Loucy (cell line): ENCODE measurements at regions not wholly inside any gene's neighbourhood (a gene's known extent, or its start where the extent isn't known, plus 50 kb on each side); places are given as distances from the start of the nearest gene placed in this dataset.

Experiments used
- H2AFZ ChIP-seq: fragments of 200-600 bp; sonication (generic); 2 replicates; pipeline ENCODE4 v1.6.0; 2016; ENCODE audit warnings: antibody characterized with exemption, mild to moderate bottlenecking, low read length, moderate library complexity
- H3F3A ChIP-seq: fragments of 200-600 bp; 2 replicates; pipeline ENCODE4 v1.6.0; 2016; ENCODE audit warnings: antibody characterized with exemption, low read depth, mild to moderate bottlenecking
- H3K27me3 ChIP-seq: fragments of 200-600 bp; sonication (generic); 2 replicates; pipeline ENCODE4 v1.6.1; 2014; ENCODE audit warnings: low read length, mild to moderate bottlenecking; ENCODE audit not compliant: insufficient read depth, poor library complexity, severe bottlenecking
- H3K36me3 ChIP-seq: fragments of 200-600 bp; sonication (generic); 2 replicates; pipeline ENCODE4 v1.6.1; 2016; ENCODE audit warnings: low read length; ENCODE audit not compliant: insufficient read depth
- H3K4me1 ChIP-seq: fragments of 200-600 bp; sonication (generic); 2 replicates; pipeline ENCODE4 v1.5.1; 2014; ENCODE audit warnings: low read length, mild to moderate bottlenecking; ENCODE audit not compliant: insufficient read depth, poor library complexity, severe bottlenecking
- H3K4me2 ChIP-seq: fragments of 200-600 bp; sonication (generic); 2 replicates; pipeline ENCODE4 v1.6.0; 2014; ENCODE audit warnings: antibody characterized with exemption, low read length, low read depth, mild to moderate bottlenecking; ENCODE audit not compliant: poor library complexity, severe bottlenecking
- H3K4me3 ChIP-seq: fragments of 200-600 bp; sonication (generic); 2 replicates; pipeline ENCODE4 v1.5.1; 2014; ENCODE audit warnings: low read length, mild to moderate bottlenecking, mixed read lengths; ENCODE audit not compliant: poor library complexity, severe bottlenecking
- H3K79me2 ChIP-seq: fragments of 200-600 bp; sonication (generic); 2 replicates; pipeline ENCODE4 v1.6.1; 2014; ENCODE audit warnings: low read length; ENCODE audit not compliant: insufficient read depth
- H3K9ac ChIP-seq: fragments of 200-600 bp; sonication (generic); 2 replicates; pipeline ENCODE4 v1.6.0; 2014; ENCODE audit warnings: mild to moderate bottlenecking, low read depth, low read length, moderate library complexity; ENCODE audit not compliant: poor library complexity, severe bottlenecking
- H3K9me2 ChIP-seq: fragments of 200-600 bp; sonication (generic); replicated peaks from 2 replicates; pipeline ENCODE4 v1.6.1; 2016; ENCODE audit warnings: low read depth, low read length, mixed read lengths
- H3K9me3 ChIP-seq: fragments of 200-600 bp; sonication (generic); 2 replicates; pipeline ENCODE4 v1.6.1; 2014; ENCODE audit warnings: mild to moderate bottlenecking, antibody characterized with exemption, low read length, low read depth; ENCODE audit not compliant: insufficient read depth
- H4K20me1 ChIP-seq: fragments of 200-600 bp; sonication (generic); 2 replicates; pipeline ENCODE4 v1.6.0; 2014; ENCODE audit warnings: antibody characterized with exemption, low read length, mild to moderate bottlenecking; ENCODE audit not compliant: insufficient read depth, poor library complexity, severe bottlenecking
- EZH2phosphoT487 ChIP-seq: fragments of 200-600 bp; IDR thresholded peaks from 2 replicates; pipeline ENCODE4 v1.6.1; 2018; ENCODE audit warnings: antibody characterized with exemption, mild to moderate bottlenecking, moderate library complexity, borderline replicate concordance
- TF ChIP-seq, protein P1 (sequence below): fragments of 200-600 bp; sonication (generic); conservative IDR thresholded peaks from 2 replicates; pipeline ENCODE4 v1.5.1; 2014; ENCODE audit warnings: mild to moderate bottlenecking, antibody characterized with exemption, low read length

GRCh38 chr9:20111173-20111843 lies 322.5 kb upstream of the SLC24A2 start:
- Histone ChIP-seq H2AFZ (no peak overlapping the region), H3K27me3 (no peaks in the 10 kb centered on the region), H3K9ac (no peak overlapping the region), H3K4me2 (no peak overlapping the region), H3K4me1 (no peaks in the 10 kb centered on the region), H3K9me3 (no peaks in the 10 kb centered on the region), H3K9me2 (no peaks in the 10 kb centered on the region), H3F3A (no peaks in the 10 kb centered on the region), H3K79me2 (no peaks in the 10 kb centered on the region), H3K36me3 (no peaks in the 10 kb centered on the region), H4K20me1 (no peaks in the 10 kb centered on the region), H3K4me3 (no peak overlapping the region)
- no peak for TF ChIP-seq EZH2phosphoT487
- TF ChIP-seq, protein P1, sequence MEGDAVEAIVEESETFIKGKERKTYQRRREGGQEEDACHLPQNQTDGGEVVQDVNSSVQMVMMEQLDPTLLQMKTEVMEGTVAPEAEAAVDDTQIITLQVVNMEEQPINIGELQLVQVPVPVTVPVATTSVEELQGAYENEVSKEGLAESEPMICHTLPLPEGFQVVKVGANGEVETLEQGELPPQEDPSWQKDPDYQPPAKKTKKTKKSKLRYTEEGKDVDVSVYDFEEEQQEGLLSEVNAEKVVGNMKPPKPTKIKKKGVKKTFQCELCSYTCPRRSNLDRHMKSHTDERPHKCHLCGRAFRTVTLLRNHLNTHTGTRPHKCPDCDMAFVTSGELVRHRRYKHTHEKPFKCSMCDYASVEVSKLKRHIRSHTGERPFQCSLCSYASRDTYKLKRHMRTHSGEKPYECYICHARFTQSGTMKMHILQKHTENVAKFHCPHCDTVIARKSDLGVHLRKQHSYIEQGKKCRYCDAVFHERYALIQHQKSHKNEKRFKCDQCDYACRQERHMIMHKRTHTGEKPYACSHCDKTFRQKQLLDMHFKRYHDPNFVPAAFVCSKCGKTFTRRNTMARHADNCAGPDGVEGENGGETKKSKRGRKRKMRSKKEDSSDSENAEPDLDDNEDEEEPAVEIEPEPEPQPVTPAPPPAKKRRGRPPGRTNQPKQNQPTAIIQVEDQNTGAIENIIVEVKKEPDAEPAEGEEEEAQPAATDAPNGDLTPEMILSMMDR: no peak

- Histone ChIP-seq H3K9ac (no peak overlapping the region), H3K4me1 (peaks cover 7% of the 10 kb centered on the region), H3F3A (no peaks in the 10 kb centered on the region), H4K20me1 (no peaks in the 10 kb centered on the region), H3K4me3 (no peak overlapping the region), H3K4me2 (no peak overlapping the region), H3K36me3 (no peaks in the 10 kb centered on the region), H3K27me3 (no peaks in the 10 kb centered on the region), H3K9me2 (no peaks in the 10 kb centered on the region), H2AFZ (no peak overlapping the region), H3K79me2 (no peaks in the 10 kb centered on the region), H3K9me3 (no peaks in the 10 kb centered on the region)
- TF ChIP-seq, protein P1: no peak
- no peak for TF ChIP-seq EZH2phosphoT487
Measured at GRCh38 chr9:20095430-20096092, 306.7 kb upstream of the SLC24A2 start.

DNA sequence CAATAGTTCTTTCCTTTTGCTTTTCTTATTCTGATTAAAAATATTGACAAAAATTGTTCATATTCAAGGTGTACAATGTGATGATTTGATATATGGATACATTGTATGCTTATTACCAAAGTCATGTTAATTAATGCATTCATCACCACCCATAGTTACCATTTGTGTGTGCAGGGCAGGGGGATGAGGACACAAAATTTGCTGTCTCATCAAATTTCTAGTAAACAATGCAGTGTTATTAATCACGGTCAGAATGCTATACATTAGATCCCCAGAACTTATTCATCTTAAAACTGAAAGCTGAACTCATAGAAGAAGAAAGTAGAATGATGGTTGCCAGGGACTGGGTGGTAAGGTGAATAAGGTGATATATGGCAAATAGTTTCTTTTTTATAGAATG lies 303.7 kb upstream of the SLC24A2 start:
- Histone ChIP-seq H3K36me3 (no peaks in the 10 kb centered on the region), H3K4me1 (peaks cover 4% of the 10 kb centered on the region), H3K9me3 (no peaks in the 10 kb centered on the region), H3F3A (no peaks in the 10 kb centered on the region), H2AFZ (no peak overlapping the region), H3K4me2 (no peak overlapping the region), H3K9me2 (no peaks in the 10 kb centered on the region), H3K27me3 (no peaks in the 10 kb centered on the region), H3K79me2 (no peaks in the 10 kb centered on the region), H3K4me3 (no peak overlapping the region), H4K20me1 (no peaks in the 10 kb centered on the region), H3K9ac (no peak overlapping the region)
- TF ChIP-seq, protein P1: no peak
- no peak for TF ChIP-seq EZH2phosphoT487
